GM12864 (cell line): ENCODE measurements at regions not wholly inside any gene's neighbourhood (a gene's known extent, or its start where the extent isn't known, plus 50 kb on each side); places are given as distances from the start of the nearest gene placed in this dataset.
"Not testable (repeated sequence)": the region's sequence is repeated elsewhere in the genome, so short reads cannot be mapped to it uniquely, and the experiment has no call there.

Experiments used
- DNase-seq: peaks from one replicate; pipeline ENCODE4 v3.0.0-alpha.2; 2011; ENCODE audit warnings: low read depth
- H3K4me3 ChIP-seq: 2 replicates; pipeline ENCODE4 v1.5.1; 2011; ENCODE audit warnings: mild to moderate bottlenecking, low read depth, low read length, control low read depth
- TF ChIP-seq, protein P1 (sequence below): IDR thresholded peaks from 2 replicates; pipeline ENCODE4 v1.5.1; 2011; ENCODE audit warnings: low read depth, mild to moderate bottlenecking, moderate library complexity, low read length, control low read depth, inconsistent platforms; ENCODE audit errors: missing control alignments

DNA sequence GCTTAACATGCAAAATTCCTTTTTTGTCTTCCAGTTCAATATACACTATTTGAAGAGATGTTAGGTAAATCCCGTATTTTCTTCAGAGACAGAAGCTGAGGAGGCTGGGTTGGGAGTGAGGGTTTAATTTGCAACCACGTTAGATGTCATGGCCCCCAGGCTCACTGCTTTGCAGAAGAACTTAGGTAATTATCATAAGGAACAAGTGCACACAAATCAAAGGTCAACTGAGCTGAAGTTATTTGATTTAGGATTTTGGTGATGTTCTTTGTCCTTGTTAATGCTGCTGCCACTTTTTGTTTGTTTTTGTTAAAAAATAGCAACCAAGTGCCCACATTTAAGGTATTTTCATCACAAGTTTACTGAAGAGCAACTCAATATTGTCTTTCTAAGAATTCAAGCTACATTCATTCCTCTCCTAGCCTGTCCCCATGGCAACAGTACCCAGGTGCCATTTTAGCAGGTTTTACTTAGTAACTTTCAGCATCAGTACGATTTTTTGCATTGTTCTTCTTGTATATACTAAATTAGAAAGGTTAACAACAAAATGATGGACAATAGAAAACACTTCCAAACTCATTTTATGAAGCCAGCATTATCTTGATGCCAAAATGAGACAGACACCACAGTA is 62.9 kb upstream of the NDUFV2 start:
- DNase-seq, result no peak
- TF ChIP-seq, protein P1, sequence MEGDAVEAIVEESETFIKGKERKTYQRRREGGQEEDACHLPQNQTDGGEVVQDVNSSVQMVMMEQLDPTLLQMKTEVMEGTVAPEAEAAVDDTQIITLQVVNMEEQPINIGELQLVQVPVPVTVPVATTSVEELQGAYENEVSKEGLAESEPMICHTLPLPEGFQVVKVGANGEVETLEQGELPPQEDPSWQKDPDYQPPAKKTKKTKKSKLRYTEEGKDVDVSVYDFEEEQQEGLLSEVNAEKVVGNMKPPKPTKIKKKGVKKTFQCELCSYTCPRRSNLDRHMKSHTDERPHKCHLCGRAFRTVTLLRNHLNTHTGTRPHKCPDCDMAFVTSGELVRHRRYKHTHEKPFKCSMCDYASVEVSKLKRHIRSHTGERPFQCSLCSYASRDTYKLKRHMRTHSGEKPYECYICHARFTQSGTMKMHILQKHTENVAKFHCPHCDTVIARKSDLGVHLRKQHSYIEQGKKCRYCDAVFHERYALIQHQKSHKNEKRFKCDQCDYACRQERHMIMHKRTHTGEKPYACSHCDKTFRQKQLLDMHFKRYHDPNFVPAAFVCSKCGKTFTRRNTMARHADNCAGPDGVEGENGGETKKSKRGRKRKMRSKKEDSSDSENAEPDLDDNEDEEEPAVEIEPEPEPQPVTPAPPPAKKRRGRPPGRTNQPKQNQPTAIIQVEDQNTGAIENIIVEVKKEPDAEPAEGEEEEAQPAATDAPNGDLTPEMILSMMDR, result no peak
- no peak overlapping the region for H3K4me3 ChIP-seq

DNA sequence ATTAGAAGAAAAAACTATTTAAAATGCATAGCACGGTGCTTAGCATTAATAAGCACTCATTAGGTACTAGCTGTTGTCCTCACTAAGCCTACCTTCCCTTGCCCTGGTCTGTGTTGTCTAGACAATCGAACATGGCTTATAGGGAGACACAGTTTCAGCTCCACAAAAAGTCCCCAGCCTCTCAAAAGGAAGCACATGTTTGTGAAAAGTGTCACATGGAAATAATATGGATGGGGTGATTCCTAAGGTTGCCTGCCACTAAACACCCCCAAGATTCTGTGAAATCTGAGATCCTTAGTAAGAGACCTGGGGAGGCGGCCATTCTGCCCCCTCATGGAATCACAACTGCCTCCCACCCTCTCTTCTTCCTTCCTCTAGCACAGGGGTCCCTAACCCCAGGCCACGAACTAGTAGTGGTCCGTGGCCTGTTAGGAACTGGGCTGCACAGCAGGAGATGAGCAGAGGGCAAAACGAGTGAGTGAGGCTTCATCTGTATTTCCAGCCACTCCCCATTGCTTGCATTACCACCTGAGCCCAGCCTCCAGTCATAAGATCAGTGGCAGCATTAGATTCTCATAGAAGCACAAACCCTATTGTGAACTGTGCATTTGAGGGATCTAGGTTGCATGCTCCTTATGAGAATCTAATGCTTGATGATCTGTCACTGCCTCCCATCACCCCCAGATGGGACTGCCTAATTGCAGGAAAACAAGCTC is 59.6 kb upstream of the NDUFV2 start:
- TF ChIP-seq, protein P1, result no peak
- no peak for DNase-seq
- H3K4me3 ChIP-seq, result no peak overlapping the region

DNA sequence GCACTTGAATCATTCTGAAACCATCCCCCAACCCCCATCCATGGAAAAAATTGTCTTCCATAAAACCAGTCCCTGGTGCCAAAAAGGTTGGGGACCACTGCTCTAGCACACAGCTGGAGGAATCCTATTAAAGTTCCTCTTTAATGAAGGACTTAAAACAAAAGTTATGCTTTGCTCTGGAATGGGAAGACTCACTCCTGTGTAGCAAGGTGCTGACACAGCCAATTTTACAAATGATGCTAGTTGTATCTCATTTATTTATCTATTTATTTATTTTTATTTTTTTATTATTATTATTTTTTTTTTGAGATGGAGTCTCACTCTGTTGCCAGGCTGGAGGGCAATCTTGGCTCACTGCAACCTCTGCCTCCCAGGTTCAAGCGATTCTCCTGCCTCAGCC is 58.9 kb upstream of the NDUFV2 start:
- TF ChIP-seq, protein P1, result no peak
- H3K4me3 ChIP-seq, result no peak overlapping the region
- no peak for DNase-seq

DNA sequence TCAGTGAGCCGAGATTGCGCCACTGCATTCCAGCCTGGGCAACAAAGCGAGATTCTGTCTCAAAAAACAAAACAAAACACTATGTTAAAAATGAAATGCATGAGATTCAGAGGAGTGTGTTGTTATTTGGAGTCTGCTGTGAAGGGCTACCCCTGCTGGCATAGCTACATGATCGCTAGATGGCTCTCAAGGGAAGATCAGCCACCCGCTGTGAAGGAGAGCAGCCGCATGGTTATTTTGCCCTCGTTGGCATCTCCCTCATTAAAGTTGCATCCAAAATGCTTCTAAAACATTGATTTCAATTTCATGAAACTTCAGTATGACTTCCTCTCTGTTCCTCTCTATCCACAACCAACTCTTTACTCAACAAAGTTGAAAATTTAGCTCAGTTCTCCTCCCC is 54.8 kb upstream of the NDUFV2 start:
- TF ChIP-seq, protein P1, result no peak
- no peak for DNase-seq
- no peak overlapping the region for H3K4me3 ChIP-seq

DNA sequence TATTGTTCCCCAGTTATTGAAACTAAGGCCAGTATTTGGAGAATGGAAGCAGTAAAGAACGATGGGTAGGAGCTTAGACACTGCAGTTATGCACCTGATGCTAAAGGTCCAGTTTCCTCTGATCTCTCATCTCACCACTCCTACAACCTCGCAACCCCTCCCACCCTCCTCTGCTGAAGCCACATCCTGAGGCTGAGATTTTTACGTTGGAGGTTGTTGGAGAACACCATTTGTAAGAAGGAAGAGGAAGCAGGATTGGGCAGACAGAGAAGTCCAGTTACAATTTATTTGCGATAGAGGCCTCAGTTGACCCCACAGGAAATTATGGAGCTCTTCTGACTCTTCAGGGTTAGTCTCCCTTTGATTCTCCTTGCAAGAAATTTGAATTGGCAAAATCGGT is 54.3 kb upstream of the NDUFV2 start:
- H3K4me3 ChIP-seq, result no peak overlapping the region
- no peak for DNase-seq
- TF ChIP-seq, protein P1, result no peak

DNA sequence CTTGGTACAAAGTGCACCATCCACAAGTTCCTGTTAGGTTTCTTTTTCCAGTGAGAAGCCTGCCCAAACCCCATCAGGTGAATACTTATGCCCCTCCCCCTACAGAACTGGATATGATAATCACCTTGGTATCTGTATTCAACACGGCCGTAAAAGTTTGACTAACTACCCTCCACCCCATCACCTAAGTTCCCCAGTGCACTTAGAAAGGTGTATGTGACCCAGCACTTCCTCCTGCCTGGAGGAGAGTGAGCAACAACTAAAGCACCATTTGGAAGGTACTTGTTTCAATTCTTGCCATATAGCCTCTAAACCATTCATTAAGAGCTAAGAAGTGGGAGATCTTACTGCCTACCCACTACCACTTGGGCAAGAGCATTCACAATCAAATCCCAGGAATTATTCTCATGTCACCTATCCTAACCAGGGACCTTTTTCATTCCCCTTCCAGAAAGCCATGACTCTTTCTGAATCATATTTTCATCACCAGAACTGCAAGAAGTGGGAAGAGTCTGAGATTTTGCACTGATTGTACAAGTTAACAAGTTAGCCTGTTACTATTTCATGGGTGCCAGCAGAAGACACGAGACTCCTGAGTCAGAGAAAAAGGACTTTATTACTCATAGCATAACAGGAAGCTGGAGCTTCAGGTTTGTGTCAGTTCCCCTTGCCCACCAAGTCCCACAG is 53.5 kb upstream of the NDUFV2 start:
- no peak for DNase-seq
- TF ChIP-seq, protein P1, result no peak
- H3K4me3 ChIP-seq, result no peak overlapping the region

DNA sequence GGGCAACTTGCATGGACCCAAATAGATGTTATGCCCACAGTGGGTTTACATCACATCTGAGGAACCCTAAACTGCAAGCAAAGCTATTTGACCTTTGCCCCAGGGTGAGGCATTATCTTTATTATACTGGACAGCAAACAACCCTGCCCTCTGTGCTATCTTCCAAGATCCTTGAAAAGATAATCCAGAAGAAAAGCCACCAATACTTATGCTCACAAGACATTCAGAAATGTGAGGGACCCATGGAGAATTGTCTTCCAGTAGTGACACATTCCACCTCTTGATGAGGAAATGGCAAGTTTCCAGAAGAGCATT is 53.0 kb upstream of the NDUFV2 start:
- no peak overlapping the region for H3K4me3 ChIP-seq
- TF ChIP-seq, protein P1, result no peak
- DNase-seq, result no peak

DNA sequence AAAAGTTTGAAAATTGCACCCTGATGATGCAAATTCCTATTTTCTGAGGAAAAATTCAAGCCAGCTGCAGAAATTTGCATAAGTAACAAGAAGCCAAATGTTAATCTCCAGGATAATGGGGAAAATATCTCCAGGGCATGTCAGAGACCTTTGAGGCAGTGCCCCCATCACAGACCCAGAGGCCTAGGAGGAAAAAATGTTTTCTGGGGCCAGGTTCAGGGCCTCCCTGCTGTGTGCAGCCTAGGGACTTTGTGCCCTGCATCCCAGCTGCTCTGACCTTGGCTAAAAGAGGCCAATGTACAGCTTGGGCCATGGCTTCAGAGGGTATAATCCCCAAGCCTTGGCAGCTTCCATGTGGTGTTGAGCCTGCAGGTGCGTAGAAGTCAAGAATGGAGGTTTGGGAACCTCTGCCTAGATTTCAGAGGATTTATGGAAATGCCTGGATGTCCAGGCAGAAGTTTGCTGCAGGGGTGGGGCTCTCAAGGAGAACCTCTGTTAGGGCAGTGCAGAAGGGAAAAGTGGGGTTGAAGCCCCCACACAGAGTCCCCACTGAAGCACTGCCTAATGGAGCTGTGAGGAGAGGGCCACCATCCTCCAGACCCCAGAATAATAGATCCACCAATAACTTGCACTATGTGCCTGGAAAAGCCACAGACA is 51.7 kb upstream of the NDUFV2 start:
- not testable (repeated sequence) for DNase-seq, H3K4me3 ChIP-seq
